Sigmoid colon (tissue), 4 donors: ENCODE measurements at regions not wholly inside any gene's neighbourhood (a gene's known extent, or its start where the extent isn't known, plus 50 kb on each side); places are given as distances from the start of the nearest gene placed in this dataset.

ENCODE experiments used
- POLR2A ChIP-seq, 2 donors: fragments of 450-650 bp; IDR thresholded peaks; one replicate each; pipeline ENCODE4 v1.6.1; 2016; ENCODE audit warnings: antibody characterized with exemption in 2 of 2, mild to moderate bottlenecking in 2 of 2, moderate library complexity in 2 of 2
- POLR2AphosphoS5 ChIP-seq, 4 donors: sonication (generic); formaldehyde crosslinking; IDR thresholded peaks; one replicate each; pipeline ENCODE4 v1.6.1; 2017; ENCODE audit warnings: antibody characterized with exemption in 4 of 4
- TF ChIP-seq, protein P1 (sequence below), 4 experiments: fragments of 450-650 bp in 3 of 4; fragments of 200-600 bp in 1 of 4; IDR thresholded peaks; one replicate each; pipeline ENCODE4 v1.5.1; 2016 to 2019; ENCODE audit warnings: antibody characterized with exemption in 4 of 4, mild to moderate bottlenecking in 3 of 4, moderate library complexity in 2 of 4

- TF ChIP-seq POLR2A (IDR thresholded peaks at IDR 0.05): no peak
- TF ChIP-seq, protein P1, sequence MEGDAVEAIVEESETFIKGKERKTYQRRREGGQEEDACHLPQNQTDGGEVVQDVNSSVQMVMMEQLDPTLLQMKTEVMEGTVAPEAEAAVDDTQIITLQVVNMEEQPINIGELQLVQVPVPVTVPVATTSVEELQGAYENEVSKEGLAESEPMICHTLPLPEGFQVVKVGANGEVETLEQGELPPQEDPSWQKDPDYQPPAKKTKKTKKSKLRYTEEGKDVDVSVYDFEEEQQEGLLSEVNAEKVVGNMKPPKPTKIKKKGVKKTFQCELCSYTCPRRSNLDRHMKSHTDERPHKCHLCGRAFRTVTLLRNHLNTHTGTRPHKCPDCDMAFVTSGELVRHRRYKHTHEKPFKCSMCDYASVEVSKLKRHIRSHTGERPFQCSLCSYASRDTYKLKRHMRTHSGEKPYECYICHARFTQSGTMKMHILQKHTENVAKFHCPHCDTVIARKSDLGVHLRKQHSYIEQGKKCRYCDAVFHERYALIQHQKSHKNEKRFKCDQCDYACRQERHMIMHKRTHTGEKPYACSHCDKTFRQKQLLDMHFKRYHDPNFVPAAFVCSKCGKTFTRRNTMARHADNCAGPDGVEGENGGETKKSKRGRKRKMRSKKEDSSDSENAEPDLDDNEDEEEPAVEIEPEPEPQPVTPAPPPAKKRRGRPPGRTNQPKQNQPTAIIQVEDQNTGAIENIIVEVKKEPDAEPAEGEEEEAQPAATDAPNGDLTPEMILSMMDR (IDR thresholded peaks at IDR 0.05): no peak
- no peak for TF ChIP-seq POLR2AphosphoS5 (IDR thresholded peaks at IDR 0.05)
Observed at GRCh38 chr5:165157219-165157618, 1651.8 kb downstream of the MAT2B start.
